ENCODE measurements at regions not wholly inside any gene's neighbourhood (a gene's known extent, or its start where the extent isn't known, plus 50 kb on each side); places are given as distances from the start of the nearest gene placed in this dataset.

GRCh38 chr6:23562554-23562953 lies 563.5 kb upstream of the NRSN1 start:
- Histone ChIP-seq H3K27ac (no peak overlapping the region), H3K36me3 (ENCODE audit: insufficient read depth, low read length) (no peaks in the 10 kb centered on the region), H3K4me3 (no peak overlapping the region), H3K9ac (ENCODE audit: insufficient read length) (no peak overlapping the region), H3K9me3 (ENCODE audit: low read depth, low read length) (no peaks in the 10 kb centered on the region)
- TF ChIP-seq EZH2 (IDR thresholded peaks at IDR 0.05) (no peak), FOXP2 (optimal IDR thresholded peaks at IDR 0.05; ENCODE audit: control extremely low read depth, extremely low read length, insufficient read depth) (no peak), POLR2AphosphoS5 (IDR thresholded peaks at IDR 0.05; ENCODE audit: borderline replicate concordance, low read depth, low read length) (no peak)
- DNase-seq (ENCODE audit: low read depth, low spot score) = no peak

DNA sequence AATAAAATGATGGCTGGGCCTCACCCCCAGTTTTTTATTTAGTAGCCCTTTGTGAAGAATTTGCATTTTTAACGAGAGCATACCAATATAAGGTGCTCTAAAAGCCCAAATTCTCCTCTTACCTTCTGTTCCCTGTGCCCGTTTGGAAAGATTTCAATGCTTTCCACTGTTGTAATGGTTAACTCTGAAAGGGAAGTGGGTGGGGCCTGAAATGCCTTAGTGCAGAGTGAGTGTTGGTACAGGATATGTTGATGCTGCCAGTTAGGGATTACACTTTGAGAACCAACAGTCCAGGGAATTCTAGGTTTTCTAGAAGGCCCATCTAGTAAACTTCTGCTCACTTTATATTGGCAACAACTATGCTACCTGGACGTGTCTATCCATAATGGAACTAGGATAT lies 562.7 kb upstream of the NRSN1 start:
- Histone ChIP-seq H3K36me3 (ENCODE audit: insufficient read depth, low read length) (no peaks in the 10 kb centered on the region), H3K4me3 (no peak overlapping the region), H3K9ac (ENCODE audit: insufficient read length) (no peak overlapping the region), H3K27ac (no peak overlapping the region), H3K9me3 (ENCODE audit: low read depth, low read length) (no peaks in the 10 kb centered on the region)
- no peak for TF ChIP-seq EZH2 (IDR thresholded peaks at IDR 0.05)
- no peak for TF ChIP-seq POLR2AphosphoS5 (IDR thresholded peaks at IDR 0.05; ENCODE audit: borderline replicate concordance, low read depth, low read length)
- TF ChIP-seq FOXP2 (optimal IDR thresholded peaks at IDR 0.05; ENCODE audit: control extremely low read depth, extremely low read length, insufficient read depth) = no peak
- no peak for DNase-seq (ENCODE audit: low read depth, low spot score)

DNA sequence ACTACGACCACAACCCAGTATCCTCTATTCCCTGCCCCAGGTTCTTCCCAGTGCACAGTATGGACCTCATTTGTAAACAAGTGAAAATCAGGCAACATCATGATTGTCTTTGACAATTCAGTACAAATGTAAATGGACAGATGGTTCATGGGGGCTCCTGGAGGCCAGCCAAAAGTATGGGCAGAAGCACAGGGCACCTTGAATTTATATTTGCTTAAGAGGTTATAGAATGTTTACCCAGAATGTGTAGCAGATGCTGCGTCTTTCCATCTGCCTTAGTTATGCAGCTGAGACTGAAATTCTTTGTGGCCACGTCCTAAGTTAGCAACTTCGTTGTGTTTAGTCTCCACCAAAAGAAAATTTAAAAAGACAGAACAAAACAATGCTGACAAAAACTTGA lies 559.6 kb upstream of the NRSN1 start:
- Histone ChIP-seq H3K4me3 (no peak overlapping the region), H3K27ac (no peak overlapping the region), H3K9ac (ENCODE audit: insufficient read length) (no peak overlapping the region), H3K9me3 (ENCODE audit: low read depth, low read length) (no peaks in the 10 kb centered on the region), H3K36me3 (ENCODE audit: insufficient read depth, low read length) (no peaks in the 10 kb centered on the region)
- DNase-seq (ENCODE audit: low read depth, low spot score) = no peak
- TF ChIP-seq POLR2AphosphoS5 (IDR thresholded peaks at IDR 0.05; ENCODE audit: borderline replicate concordance, low read depth, low read length) = no peak

- Histone ChIP-seq H3K9me3 (ENCODE audit: low read depth, low read length) (no peaks in the 10 kb centered on the region), H3K27ac (no peak overlapping the region), H3K9ac (ENCODE audit: insufficient read length) (no peak overlapping the region), H3K36me3 (ENCODE audit: insufficient read depth, low read length) (no peaks in the 10 kb centered on the region), H3K4me3 (no peak overlapping the region)
- TF ChIP-seq POLR2AphosphoS5 (IDR thresholded peaks at IDR 0.05; ENCODE audit: borderline replicate concordance, low read depth, low read length) (no peak), FOXP2 (optimal IDR thresholded peaks at IDR 0.05; ENCODE audit: control extremely low read depth, extremely low read length, insufficient read depth) (no peak), EZH2 (IDR thresholded peaks at IDR 0.05) (no peak)
- DNase-seq (ENCODE audit: low read depth, low spot score) = no peak
These were observed 557.7 kb upstream of the NRSN1 start for GRCh38 chr6:23568292-23568691.

GRCh38 chr6:23584134-23584763 lies 541.8 kb upstream of the NRSN1 start:
- H3K9me3 ChIP-seq (ENCODE audit: low read depth, low read length) = no peaks in the 10 kb centered on the region
- H3K36me3 ChIP-seq (ENCODE audit: insufficient read depth, low read length) = no peaks in the 10 kb centered on the region
- peak; percentile 50 for DNase-seq (ENCODE audit: low read depth, low spot score)
- H3K4me3 ChIP-seq = peak overlapping the region; percentile 20; the same call in 1 of the 2 replicates
- TF ChIP-seq POLR2AphosphoS5 (IDR thresholded peaks at IDR 0.05; ENCODE audit: borderline replicate concordance, low read depth, low read length) (no peak), EZH2 (IDR thresholded peaks at IDR 0.05) (no peak), FOXP2 (optimal IDR thresholded peaks at IDR 0.05; ENCODE audit: control extremely low read depth, extremely low read length, insufficient read depth) (no peak)
- no peak overlapping the region for H3K9ac ChIP-seq (ENCODE audit: insufficient read length)
- H3K27ac ChIP-seq = no peak overlapping the region

GRCh38 chr6:23587582-23587981 lies 538.4 kb upstream of the NRSN1 start:
- Histone ChIP-seq H3K9ac (ENCODE audit: insufficient read length) (no peak overlapping the region), H3K27ac (no peak overlapping the region), H3K36me3 (ENCODE audit: insufficient read depth, low read length) (no peaks in the 10 kb centered on the region), H3K4me3 (no peak overlapping the region), H3K9me3 (ENCODE audit: low read depth, low read length) (no peaks in the 10 kb centered on the region)
- no peak for DNase-seq (ENCODE audit: low read depth, low spot score)
- no peak for TF ChIP-seq POLR2AphosphoS5 (IDR thresholded peaks at IDR 0.05; ENCODE audit: borderline replicate concordance, low read depth, low read length)
- TF ChIP-seq EZH2 (IDR thresholded peaks at IDR 0.05) = no peak
- no peak for TF ChIP-seq FOXP2 (optimal IDR thresholded peaks at IDR 0.05; ENCODE audit: control extremely low read depth, extremely low read length, insufficient read depth)

DNA sequence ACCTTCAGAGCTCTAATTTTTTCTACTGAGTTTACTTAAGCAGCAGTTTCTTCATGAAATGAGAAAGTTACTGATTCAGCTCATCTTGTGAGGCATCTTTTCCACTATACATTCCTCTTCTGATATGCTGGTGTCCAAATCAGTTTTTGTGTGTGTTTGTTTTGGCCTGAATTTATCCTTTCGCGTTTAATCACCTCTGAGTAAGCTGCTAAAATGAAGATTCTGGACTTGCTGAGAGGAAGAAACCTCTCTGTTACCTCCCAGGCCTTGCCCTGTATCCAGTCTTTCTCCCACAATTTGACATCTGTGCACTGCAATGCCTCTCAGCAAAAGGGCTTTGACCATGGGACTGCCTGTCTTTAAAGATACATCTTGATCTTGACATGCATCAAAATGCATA lies 536.2 kb upstream of the NRSN1 start:
- H3K27ac ChIP-seq = no peak overlapping the region
- H3K9me3 ChIP-seq (ENCODE audit: low read depth, low read length) = no peaks in the 10 kb centered on the region
- no peak for TF ChIP-seq EZH2 (IDR thresholded peaks at IDR 0.05)
- TF ChIP-seq POLR2AphosphoS5 (IDR thresholded peaks at IDR 0.05; ENCODE audit: borderline replicate concordance, low read depth, low read length) = no peak
- no peak for TF ChIP-seq FOXP2 (optimal IDR thresholded peaks at IDR 0.05; ENCODE audit: control extremely low read depth, extremely low read length, insufficient read depth)
- DNase-seq (ENCODE audit: low read depth, low spot score) = no peak
- H3K36me3 ChIP-seq (ENCODE audit: insufficient read depth, low read length) = no peaks in the 10 kb centered on the region
- H3K9ac ChIP-seq (ENCODE audit: insufficient read length) = no peak overlapping the region
- H3K4me3 ChIP-seq = no peak overlapping the region

DNA sequence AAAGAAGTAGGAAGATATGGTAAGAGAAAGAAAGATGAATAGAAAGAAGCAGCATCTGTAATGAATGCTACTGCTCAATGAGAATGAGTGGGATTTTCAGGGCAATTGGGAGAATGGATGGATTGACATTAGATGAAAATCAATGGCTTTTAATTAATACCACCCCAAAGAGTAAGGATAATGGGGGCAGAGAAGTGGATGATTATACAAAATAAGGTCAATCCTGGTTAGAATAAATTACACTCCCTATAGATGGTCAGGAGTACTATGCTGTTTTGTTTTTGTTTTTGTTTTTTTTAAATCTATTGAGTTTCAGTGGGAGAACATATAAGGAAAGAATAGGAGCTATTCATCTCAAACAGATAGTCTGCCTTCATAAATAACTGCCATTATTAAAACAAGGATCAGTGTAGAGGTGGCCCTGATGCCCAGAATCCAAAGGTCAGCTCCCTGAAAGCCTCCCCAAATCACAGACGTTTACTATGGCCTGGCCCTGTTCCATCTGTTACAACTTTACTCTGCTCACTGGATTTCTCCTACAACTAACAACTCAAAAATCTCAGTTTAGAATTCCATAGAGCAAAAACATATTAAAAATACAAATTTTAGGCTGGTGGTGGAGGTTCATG lies 535.4 kb upstream of the NRSN1 start:
- no peaks in the 10 kb centered on the region for H3K36me3 ChIP-seq (ENCODE audit: insufficient read depth, low read length)
- no peaks in the 10 kb centered on the region for H3K9me3 ChIP-seq (ENCODE audit: low read depth, low read length)
- TF ChIP-seq POLR2AphosphoS5 (IDR thresholded peaks at IDR 0.05; ENCODE audit: borderline replicate concordance, low read depth, low read length) = no peak
- no peak for TF ChIP-seq FOXP2 (optimal IDR thresholded peaks at IDR 0.05; ENCODE audit: control extremely low read depth, extremely low read length, insufficient read depth)
- no peak for TF ChIP-seq EZH2 (IDR thresholded peaks at IDR 0.05)
- no peak overlapping the region for H3K4me3 ChIP-seq
- no peak overlapping the region for H3K9ac ChIP-seq (ENCODE audit: insufficient read length)
- DNase-seq (ENCODE audit: low read depth, low spot score) = no peak
- H3K27ac ChIP-seq = no peak overlapping the region

DNA sequence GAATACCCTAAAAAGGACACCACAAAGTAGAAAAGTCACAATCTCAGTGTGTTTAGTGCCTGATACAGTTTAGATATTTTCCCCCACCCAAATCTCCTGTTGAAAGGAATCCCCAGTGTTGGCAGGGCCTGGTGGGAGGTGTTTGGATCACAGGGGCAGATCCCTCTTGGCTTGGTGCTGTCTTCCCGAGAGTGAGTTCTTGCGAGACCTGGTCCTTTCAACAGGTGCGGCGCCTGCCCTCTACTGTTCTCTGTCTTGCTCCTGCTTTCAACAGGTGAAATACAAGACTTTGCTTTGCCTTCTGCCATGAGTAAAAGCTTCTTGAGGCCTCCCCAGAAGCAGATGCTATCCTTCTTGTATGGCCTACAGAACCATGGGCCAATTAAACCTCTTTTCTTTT lies 534.3 kb upstream of the NRSN1 start:
- Histone ChIP-seq H3K36me3 (ENCODE audit: insufficient read depth, low read length) (no peaks in the 10 kb centered on the region), H3K9ac (ENCODE audit: insufficient read length) (no peak overlapping the region), H3K4me3 (no peak overlapping the region), H3K9me3 (ENCODE audit: low read depth, low read length) (no peaks in the 10 kb centered on the region), H3K27ac (no peak overlapping the region)
- no peak for DNase-seq (ENCODE audit: low read depth, low spot score)
- TF ChIP-seq FOXP2 (optimal IDR thresholded peaks at IDR 0.05; ENCODE audit: control extremely low read depth, extremely low read length, insufficient read depth) (no peak), EZH2 (IDR thresholded peaks at IDR 0.05) (no peak), POLR2AphosphoS5 (IDR thresholded peaks at IDR 0.05; ENCODE audit: borderline replicate concordance, low read depth, low read length) (no peak)
